Psoas muscle (tissue), 7 donors: ENCODE measurements at regions not wholly inside any gene's neighbourhood (a gene's known extent, or its start where the extent isn't known, plus 50 kb on each side); places are given as distances from the start of the nearest gene placed in this dataset.

Source experiments
- ATAC-seq, 4 donors: fragments of 200-7000 bp; cut with Tn5 transposase; one replicate each; pipeline ENCODE4 v1.9.1; 2020; ENCODE audit warnings: moderate library complexity in 3 of 4, mild to moderate bottlenecking in 2 of 4
- DNase-seq, 2 donors: peaks; one replicate each; pipeline ENCODE4 v3.0.0-alpha.2; 2020
- H3K27ac ChIP-seq: fragments of 200-600 bp; one replicate; pipeline ENCODE4 v1.8.0; 2022
- H3K27me3 ChIP-seq, 3 donors: fragments of 200-600 bp in 1 of 3; one replicate each; pipeline versions ENCODE4 v1.6.1 to v1.8.0; 2013 to 2022; ENCODE audit warnings: low read length in 2 of 3, mild to moderate bottlenecking in 2 of 3, moderate library complexity in 1 of 3; ENCODE audit not compliant: insufficient read depth in 3 of 3
- H3K36me3 ChIP-seq, 2 donors: fragments of 200-600 bp in 1 of 2; one replicate each; pipeline versions ENCODE4 v1.6.1 to v1.8.0; 2013 to 2022; ENCODE audit warnings: low read depth in 1 of 2, mild to moderate bottlenecking in 1 of 2, moderate library complexity in 1 of 2; ENCODE audit not compliant: insufficient read depth in 1 of 2
- H3K4me1 ChIP-seq: fragments of 200-600 bp; one replicate; pipeline ENCODE4 v1.8.0; 2022
- H3K4me3 ChIP-seq: fragments of 200-600 bp; one replicate; pipeline ENCODE4 v1.8.0; 2022; ENCODE audit warnings: mild to moderate bottlenecking
- H3K9me3 ChIP-seq: fragments of 200-600 bp; one replicate; pipeline ENCODE4 v1.8.0; 2022
- WGBS, 3 donors: extraction: QIAGEN DNeasy Blood & Tissue Kit; methylation state at CpG; one replicate each; pipeline versions ENCODE4 v1.1.6 to v1.1.7; 2013; 5-methylcytosine and 5-hydroxymethylcytosine counted together
- intact Hi-C, 2 donors: fragments of 100-400 bp; cut with DNase I; formaldehyde crosslinking; loops; one replicate each; pipeline versions ENCODE4 v1.11.0 to v1.14.2; 2022
- TF ChIP-seq, protein P1 (sequence below): fragments of 200-600 bp; IDR thresholded peaks from one replicate; pipeline ENCODE4 v1.8.0; 2022; ENCODE audit warnings: antibody characterized with exemption
- donor health status: healthy with polysubstance abuse.
- donor health status: DM: no; HTN: no; CAD: no; lungs with moderate emphysema.
- donor health status: Bipolar disorder and iron deficiency.
- donor health status: healthy.
- donor health status: DM: yes; HTN: yes; CAD: no.
- donor health status: DM: no; HTN: no; CAD: no.
- donor health status: DM: yes; HTN: yes; CAD: no.

DNA sequence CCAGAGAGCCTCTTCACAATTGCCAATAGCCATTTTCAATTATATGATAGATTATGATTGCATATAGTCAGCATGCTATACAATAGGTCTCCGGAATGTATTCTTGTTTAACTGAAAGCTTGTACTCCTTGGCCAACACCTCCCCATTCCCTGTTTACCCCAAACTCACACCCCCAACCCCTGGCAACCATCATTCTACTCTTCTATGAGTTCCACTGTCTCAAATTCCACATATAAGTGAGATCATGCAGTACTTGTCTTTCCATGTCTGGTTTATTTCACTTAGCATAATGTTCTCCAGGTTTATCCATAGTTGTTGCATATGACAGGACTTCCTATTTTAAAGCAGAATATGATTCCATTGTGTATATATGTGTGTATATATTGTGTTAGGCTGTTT, 110.7 kb upstream of the STC2 start:
- Histone ChIP-seq H3K27me3 (no peaks in the 10 kb centered on the region), H3K27ac (no peak overlapping the region), H3K4me1 (no peaks in the 10 kb centered on the region), H3K9me3 (no peaks in the 10 kb centered on the region), H3K36me3 (no peaks in the 10 kb centered on the region), H3K4me3 (no peak overlapping the region)
- TF ChIP-seq, protein P1, sequence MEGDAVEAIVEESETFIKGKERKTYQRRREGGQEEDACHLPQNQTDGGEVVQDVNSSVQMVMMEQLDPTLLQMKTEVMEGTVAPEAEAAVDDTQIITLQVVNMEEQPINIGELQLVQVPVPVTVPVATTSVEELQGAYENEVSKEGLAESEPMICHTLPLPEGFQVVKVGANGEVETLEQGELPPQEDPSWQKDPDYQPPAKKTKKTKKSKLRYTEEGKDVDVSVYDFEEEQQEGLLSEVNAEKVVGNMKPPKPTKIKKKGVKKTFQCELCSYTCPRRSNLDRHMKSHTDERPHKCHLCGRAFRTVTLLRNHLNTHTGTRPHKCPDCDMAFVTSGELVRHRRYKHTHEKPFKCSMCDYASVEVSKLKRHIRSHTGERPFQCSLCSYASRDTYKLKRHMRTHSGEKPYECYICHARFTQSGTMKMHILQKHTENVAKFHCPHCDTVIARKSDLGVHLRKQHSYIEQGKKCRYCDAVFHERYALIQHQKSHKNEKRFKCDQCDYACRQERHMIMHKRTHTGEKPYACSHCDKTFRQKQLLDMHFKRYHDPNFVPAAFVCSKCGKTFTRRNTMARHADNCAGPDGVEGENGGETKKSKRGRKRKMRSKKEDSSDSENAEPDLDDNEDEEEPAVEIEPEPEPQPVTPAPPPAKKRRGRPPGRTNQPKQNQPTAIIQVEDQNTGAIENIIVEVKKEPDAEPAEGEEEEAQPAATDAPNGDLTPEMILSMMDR, result no peak
- intact Hi-C loops, result no loop called here
- ATAC-seq (no peak), DNase-seq (no peak)
- WGBS, 3 donors, result 75 to 95% (median 92%) methylated on average over 1 of the region's 1 CpG

DNA sequence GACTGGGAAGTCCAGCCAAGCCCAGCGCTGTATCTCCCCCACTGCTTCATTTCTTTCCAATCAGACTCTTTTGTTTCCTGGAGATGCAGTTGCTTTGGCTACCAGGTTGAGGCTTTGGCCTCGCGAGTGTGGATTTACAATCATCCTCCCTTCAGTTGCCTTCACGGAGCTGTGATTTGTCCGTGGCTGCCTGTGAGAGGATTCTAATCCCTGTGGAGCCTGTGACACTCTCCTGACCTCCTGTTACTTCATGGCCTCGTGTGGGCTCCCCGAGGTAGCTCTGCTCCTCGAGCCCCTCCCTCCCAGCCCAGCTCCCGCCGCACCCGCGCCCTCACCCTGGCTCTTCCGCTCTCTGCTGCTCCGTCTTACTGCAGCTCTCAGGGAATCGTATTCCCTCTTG, 107.2 kb upstream of the STC2 start:
- peak in 1 of 2 donors; percentile 62 for DNase-seq
- intact Hi-C loops, result no loop called here
- WGBS, 3 donors, result 33 to 36% (median 33%) methylated on average over 15 of the region's 15 CpGs
- peak in 2 of 4 donors; percentile 44 to 57 for ATAC-seq
- Histone ChIP-seq H3K27me3 (no peaks in the 10 kb centered on the region), H3K4me3 (no peak overlapping the region), H3K9me3 (no peaks in the 10 kb centered on the region), H3K36me3 (no peaks in the 10 kb centered on the region), H3K4me1 (no peaks in the 10 kb centered on the region), H3K27ac (no peak overlapping the region)
- TF ChIP-seq, protein P1, result no peak

DNA sequence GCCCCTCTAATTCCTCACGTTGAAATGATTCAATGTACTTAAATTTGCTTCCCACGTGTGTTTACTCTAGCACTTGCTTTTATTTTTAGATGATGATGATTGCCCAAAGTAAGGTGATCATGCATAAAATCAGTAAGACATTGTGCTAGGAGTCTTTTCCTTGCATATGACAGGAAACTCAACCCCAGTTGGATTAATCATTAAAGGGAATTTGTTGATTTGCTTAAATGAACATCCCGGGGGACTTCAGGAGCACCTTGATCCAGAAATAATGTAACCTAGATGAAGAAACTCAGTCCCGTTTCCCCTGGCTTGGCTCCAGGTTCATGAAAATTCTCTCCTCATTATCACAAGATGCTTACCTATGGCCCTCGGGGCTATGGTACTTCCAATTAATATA, 106.1 kb upstream of the STC2 start:
- WGBS, 3 donors, result 51 to 73% (median 56%) methylated on average over 5 of the region's 5 CpGs
- no peak overlapping the region for H3K4me3 ChIP-seq
- no peaks in the 10 kb centered on the region for H3K36me3 ChIP-seq
- no peaks in the 10 kb centered on the region for H3K9me3 ChIP-seq
- DNase-seq, result no peak
- TF ChIP-seq, protein P1, result no peak
- no peaks in the 10 kb centered on the region for H3K4me1 ChIP-seq
- H3K27ac ChIP-seq, result no peak overlapping the region
- peak in 1 of 4 donors; percentile 35 for ATAC-seq
- intact Hi-C loops, result no loop called here
- H3K27me3 ChIP-seq, result no peaks in the 10 kb centered on the region

DNA sequence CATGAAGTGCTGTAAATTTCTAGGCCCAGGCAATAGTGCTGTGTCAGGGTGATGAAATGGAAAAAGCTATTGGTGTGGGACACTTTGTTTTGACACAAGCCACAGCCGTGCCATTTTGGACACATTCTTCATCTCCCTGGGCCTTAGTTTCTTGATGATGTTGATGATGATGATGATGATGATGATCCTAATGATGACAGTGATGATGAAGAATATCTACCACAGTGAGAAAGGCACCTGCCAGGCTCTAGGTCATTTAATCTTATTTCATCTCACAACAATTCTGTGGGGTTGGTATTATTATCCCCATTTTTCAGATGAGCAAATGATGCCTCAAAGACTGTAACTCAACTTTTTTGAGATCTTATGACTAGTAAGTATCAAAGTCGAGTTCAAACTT, 102.2 kb upstream of the STC2 start:
- no peak overlapping the region for H3K27ac ChIP-seq
- intact Hi-C loops, result no loop called here
- no peaks in the 10 kb centered on the region for H3K9me3 ChIP-seq
- DNase-seq (no peak), ATAC-seq (no peak)
- H3K36me3 ChIP-seq, result no peaks in the 10 kb centered on the region
- no peak overlapping the region for H3K4me3 ChIP-seq
- WGBS, 3 donors, result 69 to 78% (median 74%) methylated on average over 2 of the region's 2 CpGs
- TF ChIP-seq, protein P1, result no peak
- H3K27me3 ChIP-seq, result no peaks in the 10 kb centered on the region
- no peaks in the 10 kb centered on the region for H3K4me1 ChIP-seq

DNA sequence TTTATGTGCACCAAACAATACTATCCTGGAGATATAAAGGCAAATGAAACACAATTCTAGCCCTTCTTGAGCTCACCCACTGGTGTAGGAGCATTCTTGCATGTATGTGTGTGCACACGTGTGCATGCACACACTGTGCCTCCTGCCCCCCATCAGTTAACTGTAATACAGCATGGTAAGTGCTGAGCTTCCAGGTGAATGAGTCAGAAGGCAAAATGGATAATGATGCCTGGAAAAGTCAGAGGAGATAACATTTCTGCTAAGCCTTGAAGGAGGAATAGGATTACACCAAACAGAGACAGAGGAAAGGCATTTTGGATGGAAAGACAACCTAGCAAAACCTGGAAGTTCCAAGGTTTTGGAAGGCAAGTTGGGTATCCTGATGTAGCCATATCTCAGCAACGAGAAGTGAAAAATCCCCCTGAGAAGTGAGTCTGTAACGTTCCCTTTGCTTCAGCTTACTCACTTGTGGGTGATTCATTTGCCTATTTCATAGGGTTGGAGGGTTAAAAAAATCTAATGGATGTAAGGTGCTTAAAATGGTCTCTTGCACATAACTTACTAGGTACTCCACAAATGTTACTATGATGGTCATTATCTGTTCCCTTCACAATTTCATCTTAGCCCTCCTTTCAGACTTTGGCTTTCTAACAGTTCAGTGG, 101.4 kb upstream of the STC2 start:
- Histone ChIP-seq H3K36me3 (no peaks in the 10 kb centered on the region), H3K27me3 (no peaks in the 10 kb centered on the region), H3K4me3 (no peak overlapping the region), H3K27ac (no peak overlapping the region), H3K9me3 (no peaks in the 10 kb centered on the region), H3K4me1 (no peaks in the 10 kb centered on the region)
- TF ChIP-seq, protein P1, result no peak
- peak in 1 of 4 donors; percentile 43 for ATAC-seq
- intact Hi-C loops, result no loop called here
- DNase-seq, result no peak
- WGBS, 3 donors, result 57 to 81% (median 76%) methylated on average over 3 of the region's 3 CpGs
